Suppressor macrophage (primary cell): ENCODE measurements at regions not wholly inside any gene's neighbourhood (a gene's known extent, or its start where the extent isn't known, plus 50 kb on each side); places are given as distances from the start of the nearest gene placed in this dataset.

Experiments
- DNase-seq, 4 experiments: peaks; one replicate each; pipeline ENCODE4 v3.0.0-alpha.2; 2020 to 2022

GRCh38 chr5:174413567-174414314, 310.6 kb upstream of the MSX2 start:
- no peak for DNase-seq

DNA sequence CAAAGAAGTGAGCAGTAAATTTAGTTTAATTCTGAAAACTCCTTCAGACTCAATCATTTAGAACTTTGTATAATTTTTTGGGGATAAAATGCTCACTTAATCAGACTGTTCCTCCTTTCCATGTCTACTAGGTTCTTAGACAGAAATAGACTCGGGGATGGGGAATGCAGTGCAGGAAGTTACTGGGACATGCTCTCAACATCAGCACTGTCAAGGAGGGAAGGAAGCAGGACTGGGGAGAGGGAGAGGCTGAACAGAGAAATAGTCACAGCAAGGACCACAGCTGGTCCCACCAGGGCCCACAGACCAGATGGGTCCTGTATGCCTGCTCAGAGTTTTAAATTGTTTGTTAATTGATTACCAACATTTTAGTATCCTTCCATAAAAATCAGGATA, 310.1 kb upstream of the MSX2 start:
- DNase-seq: no peak

DNA sequence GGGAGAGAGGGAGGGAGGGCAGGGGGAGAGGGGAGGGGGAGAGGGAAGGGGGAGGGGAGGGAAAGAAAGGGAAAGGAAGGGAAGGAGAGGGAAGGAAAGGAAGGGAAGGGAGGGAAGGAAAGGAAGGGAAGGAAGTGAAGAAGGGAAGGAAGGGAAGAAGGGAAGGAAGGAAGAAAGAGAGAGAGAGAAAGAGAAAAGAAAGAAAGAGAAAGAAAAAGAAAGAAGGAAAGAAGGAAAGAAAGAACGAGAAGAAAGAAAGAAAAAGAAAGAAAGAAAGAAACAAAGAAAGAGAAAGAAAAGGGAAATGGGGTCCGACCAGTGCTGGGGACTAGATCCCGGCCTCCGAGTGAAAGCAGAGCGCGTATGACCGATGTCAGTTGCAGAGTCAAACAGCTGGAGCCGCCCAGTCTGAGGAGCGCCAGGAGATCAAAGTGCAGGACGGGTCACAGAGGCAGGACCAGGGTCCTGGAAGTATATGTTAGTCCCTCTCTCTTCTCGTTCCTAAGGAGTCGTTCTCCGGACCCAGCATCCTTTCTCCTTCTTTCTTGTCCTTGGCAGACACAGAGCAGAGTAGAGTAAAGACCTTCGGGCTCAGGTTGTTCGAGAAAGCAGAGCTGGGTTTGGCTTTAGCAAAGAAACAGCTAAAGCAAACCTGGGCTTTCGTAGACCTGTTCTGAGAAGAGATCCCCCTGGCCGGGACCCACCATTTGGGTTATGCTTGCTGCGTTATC, 305.4 kb upstream of the MSX2 start:
- no peak for DNase-seq

GRCh38 chr5:174419540-174420132, 304.7 kb upstream of the MSX2 start:
- peak; percentile 87 to 95 (median 93) for DNase-seq

DNA sequence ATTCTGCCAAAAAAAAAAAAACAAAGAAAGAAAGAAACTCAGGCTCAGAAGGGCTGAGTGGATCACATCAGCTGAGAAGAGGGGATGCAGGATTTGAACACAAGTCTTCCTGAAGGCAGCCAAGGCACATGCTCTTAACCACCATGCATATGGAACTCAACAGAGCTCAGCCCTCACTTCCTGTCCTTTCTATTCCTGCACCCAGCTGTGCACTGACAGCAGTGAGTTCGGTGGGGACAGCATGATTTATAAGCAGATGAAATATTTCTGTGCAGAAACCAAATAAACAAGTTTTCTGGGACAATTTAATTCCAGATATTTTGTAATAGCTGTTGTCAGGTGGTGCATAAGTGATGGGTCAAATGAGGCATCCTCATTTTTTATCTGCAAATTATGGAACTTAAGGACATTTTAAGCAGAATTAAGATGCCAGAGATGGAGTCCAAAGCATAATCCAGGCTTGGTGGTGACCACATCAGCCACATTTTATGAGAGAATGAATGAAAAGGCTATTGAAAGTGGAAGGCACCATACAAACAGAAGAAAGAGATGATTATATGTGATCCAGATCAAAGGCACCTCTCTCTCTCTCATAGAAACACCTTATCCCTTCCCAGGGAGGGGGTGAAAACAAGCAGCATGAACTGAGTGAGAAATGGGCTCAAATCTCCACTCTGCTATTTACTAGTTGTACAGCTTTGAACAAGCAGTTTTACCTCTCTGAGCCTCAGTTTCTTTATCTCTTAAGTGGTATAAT, 303.6 kb upstream of the MSX2 start:
- no peak for DNase-seq

DNA sequence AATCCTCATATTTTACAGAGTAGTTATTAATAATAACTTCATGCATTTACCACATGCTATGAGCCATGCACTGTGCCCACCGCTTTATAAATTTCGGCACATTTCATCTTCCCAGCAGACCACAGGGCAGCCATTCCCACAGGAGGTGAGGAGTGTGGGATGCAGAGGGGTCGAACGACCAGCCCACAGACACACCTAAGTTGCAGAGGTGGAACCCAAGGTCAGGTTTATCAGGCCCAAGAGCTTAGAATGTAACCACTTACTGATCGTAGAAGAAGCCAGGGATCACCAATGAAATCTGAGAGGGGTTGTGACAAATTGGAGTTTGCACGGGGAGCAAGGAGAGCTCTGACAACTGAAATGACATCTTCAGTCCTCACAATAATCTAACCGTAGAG, 303.0 kb upstream of the MSX2 start:
- DNase-seq: no peak

- DNase-seq: no peak
These were observed 300.8 kb upstream of the MSX2 start for GRCh38 chr5:174423558-174423957.

- no peak for DNase-seq
These were observed 299.9 kb upstream of the MSX2 start for GRCh38 chr5:174424219-174425053.

- no peak for DNase-seq
These were observed 299.0 kb upstream of the MSX2 start for GRCh38 chr5:174425271-174425963.

DNA sequence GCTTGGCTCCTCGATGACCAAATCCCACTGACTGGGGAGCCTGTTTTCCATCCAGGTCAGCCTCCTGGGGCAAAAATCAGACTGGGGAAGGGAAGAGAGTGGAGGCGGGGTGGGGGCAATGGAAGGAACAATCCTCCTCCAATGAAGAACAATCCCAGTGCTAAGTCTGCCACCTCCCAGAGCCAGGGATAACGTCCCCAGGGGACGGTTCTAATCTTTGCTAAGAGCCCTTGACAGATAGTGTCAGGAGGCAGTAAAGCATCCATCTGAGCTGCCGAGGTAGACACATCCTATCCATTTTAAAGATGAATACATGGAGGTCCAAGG, 298.5 kb upstream of the MSX2 start:
- DNase-seq: no peak

DNA sequence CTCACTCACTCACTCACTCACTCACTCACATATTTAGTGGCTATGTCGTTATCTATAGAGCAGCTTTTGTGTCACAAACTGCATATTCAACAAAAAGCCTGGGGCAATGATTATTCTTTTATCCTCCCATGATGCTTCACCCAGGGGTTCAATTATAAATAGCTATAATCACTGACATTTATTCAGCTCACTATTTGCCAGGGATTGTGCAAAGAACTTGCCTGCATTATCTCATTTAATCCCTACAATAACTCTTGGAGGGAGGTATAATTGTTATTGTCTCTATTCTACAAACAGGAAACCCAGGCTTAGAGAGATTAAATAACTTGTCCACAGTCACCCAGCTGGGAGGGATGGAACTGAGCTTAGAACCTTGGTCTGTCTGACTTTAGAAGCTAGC, 298.0 kb upstream of the MSX2 start:
- DNase-seq: no peak

DNA sequence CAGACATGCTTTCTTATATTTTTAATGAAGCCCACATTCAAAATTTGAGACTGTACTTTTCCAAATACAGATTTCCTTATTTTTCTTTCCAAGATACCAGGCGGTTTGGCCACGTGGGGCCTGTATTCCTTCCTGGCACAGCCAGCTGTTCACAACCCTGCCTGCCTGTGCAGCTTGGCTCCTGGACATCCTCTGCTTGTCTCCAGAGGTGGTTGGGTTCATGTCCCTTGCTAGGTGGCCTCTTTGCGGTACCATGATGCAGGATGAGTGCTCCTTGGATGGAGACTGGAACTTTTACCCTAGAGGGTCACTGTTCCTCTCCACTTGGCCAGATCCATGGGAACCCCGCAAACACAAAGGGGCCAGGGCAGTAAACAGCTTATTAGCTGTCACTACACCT, 297.5 kb upstream of the MSX2 start:
- no peak for DNase-seq

GRCh38 chr5:174427304-174427703, 297.1 kb upstream of the MSX2 start:
- no peak for DNase-seq

DNA sequence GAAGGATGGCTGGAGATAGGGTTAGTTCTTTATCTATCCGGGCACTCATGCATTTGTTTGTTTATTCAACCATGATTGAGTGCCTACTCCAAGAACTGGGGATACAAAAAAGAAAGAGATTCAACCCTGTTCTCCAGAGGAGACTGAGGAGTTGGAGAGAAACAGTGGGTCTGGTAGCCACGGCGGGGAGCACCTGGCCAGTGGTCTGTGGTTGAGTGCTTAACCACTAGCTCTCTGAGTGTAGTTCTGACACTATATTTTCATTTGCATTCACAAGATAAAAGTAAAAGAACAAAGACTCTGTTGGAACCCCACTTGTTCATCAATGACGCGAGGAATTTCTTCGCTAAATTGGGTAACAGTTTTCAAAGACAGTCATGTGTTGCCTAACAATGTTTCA, 295.5 kb upstream of the MSX2 start:
- no peak for DNase-seq

DNA sequence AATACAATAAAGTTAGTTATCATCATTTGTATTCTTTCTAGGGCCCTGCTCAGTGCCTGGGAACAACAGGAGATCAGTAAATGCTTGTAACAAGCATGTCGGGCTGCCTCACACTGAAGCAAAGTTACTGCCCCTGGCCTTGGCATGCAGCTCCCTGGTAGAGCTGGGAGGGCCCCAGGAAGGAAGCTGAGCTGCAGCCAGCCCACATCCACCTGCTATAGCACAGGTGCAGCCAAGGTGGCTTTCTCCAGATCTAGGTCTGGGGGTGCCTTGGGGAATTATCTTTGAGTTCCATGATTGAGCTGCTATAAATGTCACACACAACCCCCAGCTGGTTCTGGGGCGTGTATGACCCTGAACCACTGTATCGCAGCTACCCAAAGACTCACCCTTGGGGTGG, 293.4 kb upstream of the MSX2 start:
- DNase-seq: no peak

- no peak for DNase-seq
These were observed 292.9 kb upstream of the MSX2 start for GRCh38 chr5:174431504-174431903.

DNA sequence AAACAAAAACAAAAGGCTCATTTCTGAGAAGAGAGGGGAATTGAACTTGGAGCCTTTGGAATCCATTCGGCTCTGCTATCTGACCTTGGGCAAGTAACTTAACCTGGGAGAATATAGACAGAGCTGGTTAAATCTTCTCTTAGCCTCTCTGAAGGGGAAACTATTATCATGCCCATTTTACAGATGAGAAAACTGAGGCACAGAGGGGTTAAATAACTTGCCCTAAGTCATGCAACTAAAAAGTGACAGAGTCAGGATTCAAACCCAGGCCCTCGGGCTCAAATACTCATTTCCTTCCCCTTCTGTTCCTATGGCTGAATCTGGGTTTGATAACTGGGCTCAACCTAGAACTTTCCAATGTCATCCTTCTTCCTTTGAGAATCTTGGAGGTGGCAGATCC, 291.3 kb upstream of the MSX2 start:
- DNase-seq: no peak

GRCh38 chr5:174436750-174437149, 287.6 kb upstream of the MSX2 start:
- DNase-seq: no peak

DNA sequence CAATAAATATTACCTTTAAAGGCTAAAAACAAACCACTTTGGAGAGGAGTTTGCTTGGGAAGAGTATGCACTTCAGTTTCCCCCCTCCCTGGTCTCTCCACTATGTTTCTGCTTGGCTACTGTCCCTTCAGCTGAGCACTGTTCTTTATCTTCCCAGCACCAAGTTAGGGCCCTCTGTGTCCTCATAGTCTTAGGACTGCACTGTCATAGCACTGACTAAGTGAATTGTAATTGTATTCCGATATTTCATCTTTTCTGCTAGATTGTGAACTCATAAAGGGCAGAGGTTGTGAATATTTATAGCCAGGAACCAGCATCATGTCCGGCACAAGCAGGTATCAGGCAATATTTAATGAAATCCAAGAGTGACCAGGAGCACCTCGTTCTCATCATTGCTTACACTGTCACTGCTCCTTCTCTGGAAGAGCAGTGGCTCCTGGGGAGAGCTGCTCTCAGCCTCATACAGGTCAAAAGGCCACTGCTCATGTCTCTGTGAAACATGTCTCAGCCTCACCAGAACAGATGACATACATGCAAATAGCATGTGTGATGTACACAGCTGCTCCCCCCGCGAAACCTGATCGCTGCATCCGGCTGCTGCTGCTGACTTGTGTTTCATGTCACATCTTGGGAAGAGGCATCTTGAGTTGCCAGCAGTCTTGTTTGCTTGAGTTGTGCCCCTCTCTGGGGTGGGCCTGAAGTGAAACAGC, 279.7 kb upstream of the MSX2 start:
- DNase-seq: no peak

- DNase-seq: no peak
These were observed 277.9 kb upstream of the MSX2 start for GRCh38 chr5:174446446-174446845.

GRCh38 chr5:174446988-174447387, 277.4 kb upstream of the MSX2 start:
- DNase-seq: no peak
